ENCODE measurements at regions not wholly inside any gene's neighbourhood (a gene's known extent, or its start where the extent isn't known, plus 50 kb on each side); places are given as distances from the start of the nearest gene placed in this dataset.

DNA sequence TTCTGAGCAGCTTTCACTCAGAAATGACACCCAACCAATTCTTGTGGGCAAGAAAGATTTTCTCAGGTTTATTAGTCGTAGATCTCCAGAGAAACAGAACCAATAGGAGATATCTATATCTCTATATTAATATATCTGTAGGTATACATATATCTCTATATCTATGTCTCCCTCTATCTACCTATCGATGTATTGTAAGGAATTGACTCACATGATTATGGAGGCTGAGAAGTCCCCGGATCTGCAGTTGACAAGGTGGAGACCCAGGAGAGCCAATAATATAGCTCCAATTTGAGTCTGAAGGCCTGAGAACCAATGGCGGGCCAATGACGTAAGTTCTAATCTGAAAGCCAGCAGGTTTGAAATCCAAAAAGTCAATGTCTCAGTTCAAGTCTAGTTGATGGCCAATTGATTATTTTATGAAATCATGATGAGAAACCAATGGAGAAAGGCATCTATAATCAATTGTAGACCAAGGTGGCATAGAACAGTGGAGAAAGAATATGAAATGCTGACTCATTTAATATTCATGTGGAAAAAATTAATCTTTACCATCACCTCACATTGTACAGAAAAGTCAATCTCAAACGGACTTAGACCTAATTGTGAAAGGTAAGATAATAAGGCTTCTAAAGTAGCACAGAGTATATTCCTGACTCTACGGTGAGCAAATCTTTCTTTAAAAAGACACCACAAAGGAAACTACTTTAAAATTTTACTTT, 65.6 kb upstream of the CHRNA7 start:
- DNase-seq (ENCODE audit: low read depth): no peak
- H3K4me3 ChIP-seq (ENCODE audit: low read depth, low read length): no peak overlapping the region
- TF ChIP-seq, protein P1, sequence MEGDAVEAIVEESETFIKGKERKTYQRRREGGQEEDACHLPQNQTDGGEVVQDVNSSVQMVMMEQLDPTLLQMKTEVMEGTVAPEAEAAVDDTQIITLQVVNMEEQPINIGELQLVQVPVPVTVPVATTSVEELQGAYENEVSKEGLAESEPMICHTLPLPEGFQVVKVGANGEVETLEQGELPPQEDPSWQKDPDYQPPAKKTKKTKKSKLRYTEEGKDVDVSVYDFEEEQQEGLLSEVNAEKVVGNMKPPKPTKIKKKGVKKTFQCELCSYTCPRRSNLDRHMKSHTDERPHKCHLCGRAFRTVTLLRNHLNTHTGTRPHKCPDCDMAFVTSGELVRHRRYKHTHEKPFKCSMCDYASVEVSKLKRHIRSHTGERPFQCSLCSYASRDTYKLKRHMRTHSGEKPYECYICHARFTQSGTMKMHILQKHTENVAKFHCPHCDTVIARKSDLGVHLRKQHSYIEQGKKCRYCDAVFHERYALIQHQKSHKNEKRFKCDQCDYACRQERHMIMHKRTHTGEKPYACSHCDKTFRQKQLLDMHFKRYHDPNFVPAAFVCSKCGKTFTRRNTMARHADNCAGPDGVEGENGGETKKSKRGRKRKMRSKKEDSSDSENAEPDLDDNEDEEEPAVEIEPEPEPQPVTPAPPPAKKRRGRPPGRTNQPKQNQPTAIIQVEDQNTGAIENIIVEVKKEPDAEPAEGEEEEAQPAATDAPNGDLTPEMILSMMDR (conservative IDR thresholded peaks at IDR 0.05; ENCODE audit: low read depth, low read length): no peak

DNA sequence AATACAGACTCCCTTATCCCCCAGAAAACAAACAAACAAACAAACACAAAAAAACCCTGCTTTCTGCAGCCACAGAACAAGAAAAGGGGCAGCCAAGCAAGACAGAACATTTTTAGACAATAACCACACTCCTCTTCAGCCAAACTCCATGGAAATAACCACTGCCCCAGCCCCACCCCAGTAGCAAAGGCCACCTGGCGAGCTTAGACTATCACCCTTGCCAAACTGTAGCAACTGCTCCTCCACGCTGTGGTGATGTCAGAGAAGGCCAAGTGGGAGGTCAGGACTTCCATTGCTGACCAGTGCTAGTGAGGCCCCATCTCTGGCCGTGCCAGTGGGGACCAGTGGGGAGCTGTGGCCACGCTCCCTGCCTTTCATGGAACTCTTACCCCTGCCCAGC, 60.3 kb upstream of the CHRNA7 start:
- no peak for DNase-seq (ENCODE audit: low read depth)
- no peak overlapping the region for H3K4me3 ChIP-seq (ENCODE audit: low read depth, low read length)
- TF ChIP-seq, protein P1 (conservative IDR thresholded peaks at IDR 0.05; ENCODE audit: low read depth, low read length): no peak

DNA sequence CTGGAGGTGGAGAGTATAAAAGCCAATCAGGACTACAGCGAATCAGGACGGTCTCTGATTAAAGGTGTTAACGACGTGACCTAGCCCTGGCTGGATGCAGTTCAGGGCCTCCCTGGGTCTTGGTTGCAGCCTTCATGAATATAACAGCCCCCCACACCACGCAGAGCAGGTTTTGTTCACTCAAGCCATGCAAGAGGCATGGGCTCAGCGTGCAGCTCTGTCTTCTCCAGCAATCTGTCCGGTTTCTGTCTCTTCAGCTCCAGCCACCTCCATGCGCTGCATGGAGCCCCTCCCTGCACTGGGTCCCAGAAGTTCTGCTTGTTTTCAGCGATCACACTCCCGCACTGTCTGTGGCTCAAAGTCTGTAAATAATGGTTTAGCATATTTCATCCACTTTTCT, 57.1 kb upstream of the CHRNA7 start:
- no peak overlapping the region for H3K4me3 ChIP-seq (ENCODE audit: low read depth, low read length)
- TF ChIP-seq, protein P1 (conservative IDR thresholded peaks at IDR 0.05; ENCODE audit: low read depth, low read length): no peak
- DNase-seq (ENCODE audit: low read depth): no peak

DNA sequence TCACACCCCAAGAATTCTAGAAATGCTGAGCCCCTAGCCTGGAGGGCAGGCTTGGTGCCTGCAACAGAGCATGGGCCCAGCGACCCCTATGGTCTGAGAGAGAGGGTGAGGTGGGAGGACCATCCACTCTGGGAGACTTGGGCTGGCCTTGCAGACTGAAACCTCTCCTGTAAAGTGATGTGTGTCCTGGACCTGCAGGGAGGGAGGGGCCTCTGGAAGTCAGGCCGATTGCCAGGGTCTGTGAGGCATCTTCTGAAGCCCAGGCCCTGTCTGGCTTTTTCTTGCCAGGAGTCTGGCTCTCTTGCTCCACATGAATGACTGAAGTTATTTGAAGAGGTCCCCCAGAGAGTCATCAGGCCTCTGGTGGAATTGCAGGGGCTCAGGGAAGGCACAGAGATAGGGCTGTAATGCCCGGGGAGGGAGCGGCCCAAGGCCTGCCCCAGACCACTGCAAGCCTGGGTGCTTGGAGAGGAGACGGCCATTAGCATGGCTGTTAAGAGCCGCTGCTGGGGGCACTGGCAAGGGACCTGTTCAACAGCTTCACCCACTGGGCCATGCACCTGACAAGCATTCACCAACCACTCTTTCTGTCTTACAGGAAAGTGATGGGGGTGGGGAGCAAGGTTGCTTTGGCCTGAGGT, 56.0 kb upstream of the CHRNA7 start:
- no peak overlapping the region for H3K4me3 ChIP-seq (ENCODE audit: low read depth, low read length)
- TF ChIP-seq, protein P1 (conservative IDR thresholded peaks at IDR 0.05; ENCODE audit: low read depth, low read length): no peak
- DNase-seq (ENCODE audit: low read depth): no peak

DNA sequence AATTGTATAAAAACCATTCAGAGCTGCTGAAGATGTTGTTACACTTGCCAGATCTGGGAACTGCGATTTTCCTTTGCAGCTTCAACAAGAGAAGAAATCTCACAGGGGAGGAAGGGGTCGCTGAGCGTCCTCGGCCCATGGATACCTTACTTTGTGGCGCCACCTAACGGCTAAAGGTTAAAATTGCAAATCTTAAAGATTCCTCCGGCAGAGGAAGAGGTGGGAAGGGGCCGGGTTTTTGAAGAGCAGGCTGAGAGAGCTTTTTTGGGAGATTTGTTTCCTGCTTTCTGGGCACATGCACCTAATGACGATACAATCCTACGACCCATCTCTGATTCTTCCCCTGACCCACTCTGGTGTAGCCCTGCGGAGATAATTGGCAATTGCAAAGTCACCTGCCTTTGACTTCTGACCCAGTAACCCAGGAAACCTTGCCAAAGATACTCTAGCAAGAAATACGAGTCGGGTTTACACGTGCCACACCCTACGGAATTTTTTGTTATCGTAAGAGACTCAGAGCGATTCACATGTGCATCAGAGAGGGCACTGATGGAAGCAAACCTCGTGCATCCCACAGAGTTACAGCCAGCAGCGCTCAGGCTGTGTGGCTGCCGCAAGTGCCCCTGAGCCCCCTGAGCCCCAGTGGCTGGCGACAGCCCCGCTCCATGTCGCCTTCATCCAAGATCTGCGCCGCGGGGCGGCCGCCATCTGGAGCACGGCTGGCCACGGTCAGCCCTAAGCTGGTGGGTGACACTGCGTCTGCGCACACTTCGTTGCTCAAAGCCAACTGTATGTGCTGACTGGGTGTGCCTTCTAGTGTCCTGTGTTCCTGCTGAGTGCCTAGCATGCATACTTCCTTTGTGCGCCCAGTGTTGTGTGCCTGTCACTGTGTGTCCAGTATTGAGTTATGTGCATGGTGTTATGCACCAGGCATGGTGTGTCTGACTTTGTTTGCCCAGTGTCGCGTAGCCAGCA, 55.2 kb upstream of the CHRNA7 start:
- H3K4me3 ChIP-seq (ENCODE audit: low read depth, low read length): no peak overlapping the region
- TF ChIP-seq, protein P1 (conservative IDR thresholded peaks at IDR 0.05; ENCODE audit: low read depth, low read length): peak; percentile 76
- DNase-seq (ENCODE audit: low read depth): no peak

DNA sequence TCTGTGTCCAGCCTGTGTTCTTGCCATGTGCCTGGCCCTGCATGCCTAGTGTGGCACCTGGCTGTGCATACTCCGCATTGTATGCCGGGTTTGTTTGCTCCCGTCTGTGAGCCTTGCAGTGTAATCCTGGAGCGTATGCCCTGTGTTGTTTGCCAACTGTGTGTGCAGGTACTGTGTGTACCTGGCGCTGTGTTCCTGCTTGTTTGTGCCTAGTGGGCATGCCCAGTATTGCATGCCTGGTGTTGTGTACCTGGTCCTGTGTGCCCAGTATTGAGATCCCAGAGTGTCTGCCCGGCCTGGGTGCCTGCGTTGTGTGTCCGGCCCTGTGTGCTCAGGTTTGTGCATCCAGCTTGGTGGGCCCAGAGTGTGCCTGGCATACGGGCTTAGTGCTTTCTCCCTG, 54.5 kb upstream of the CHRNA7 start:
- TF ChIP-seq, protein P1 (conservative IDR thresholded peaks at IDR 0.05; ENCODE audit: low read depth, low read length): peak; percentile 4
- DNase-seq (ENCODE audit: low read depth): no peak
- H3K4me3 ChIP-seq (ENCODE audit: low read depth, low read length): no peak overlapping the region
